GM23248 (cell line): ENCODE measurements at regions not wholly inside any gene's neighbourhood (a gene's known extent, or its start where the extent isn't known, plus 50 kb on each side); places are given as distances from the start of the nearest gene placed in this dataset.

ENCODE experiments used
- EZH2 ChIP-seq: fragments of 200-600 bp; sonication (generic); IDR thresholded peaks from 2 replicates; pipeline ENCODE4 v1.6.1; 2018; ENCODE audit warnings: antibody characterized with exemption, mild to moderate bottlenecking; ENCODE audit not compliant: insufficient read depth, poor library complexity, severe bottlenecking
- EZH2phosphoT487 ChIP-seq: fragments of 200-600 bp; sonication (generic); IDR thresholded peaks from 2 replicates; pipeline ENCODE4 v1.6.1; 2018; ENCODE audit warnings: antibody characterized with exemption, moderate library complexity, mild to moderate bottlenecking, low read depth; ENCODE audit not compliant: insufficient read depth

DNA sequence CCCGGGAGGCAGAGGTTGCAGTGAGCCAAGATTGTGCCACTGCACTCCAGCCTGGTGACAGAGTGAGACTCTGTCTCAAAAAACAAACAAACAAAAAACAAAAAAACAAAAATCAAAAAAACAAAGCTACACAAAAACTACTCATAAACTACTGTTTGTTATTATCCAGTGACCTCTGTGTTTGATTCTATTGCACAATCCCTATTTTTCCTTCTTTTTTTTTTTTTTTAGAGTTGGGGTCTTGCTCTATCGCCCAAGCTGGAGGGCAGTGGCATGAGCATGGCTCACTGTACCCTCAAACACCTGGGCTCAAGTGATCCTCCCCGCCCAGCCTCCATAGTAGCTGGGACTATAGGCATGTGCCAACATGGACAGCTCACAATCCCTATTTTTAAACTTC, 92.7 kb downstream of the FAM217A start:
- TF ChIP-seq EZH2 = no peak
- TF ChIP-seq EZH2phosphoT487 = no peak
